NCI-H82 treated with DMSO at 0.1 percent for 48 hours (cell line): ENCODE measurements at regions not wholly inside any gene's neighbourhood (a gene's known extent, or its start where the extent isn't known, plus 50 kb on each side); places are given as distances from the start of the nearest gene placed in this dataset.

ENCODE experiments used
- DNase-seq: peaks from one replicate; lab custom pipeline; 2025; ENCODE audit not compliant: unreplicated experiment; lab: John Stamatoyannopoulos, UW

DNA sequence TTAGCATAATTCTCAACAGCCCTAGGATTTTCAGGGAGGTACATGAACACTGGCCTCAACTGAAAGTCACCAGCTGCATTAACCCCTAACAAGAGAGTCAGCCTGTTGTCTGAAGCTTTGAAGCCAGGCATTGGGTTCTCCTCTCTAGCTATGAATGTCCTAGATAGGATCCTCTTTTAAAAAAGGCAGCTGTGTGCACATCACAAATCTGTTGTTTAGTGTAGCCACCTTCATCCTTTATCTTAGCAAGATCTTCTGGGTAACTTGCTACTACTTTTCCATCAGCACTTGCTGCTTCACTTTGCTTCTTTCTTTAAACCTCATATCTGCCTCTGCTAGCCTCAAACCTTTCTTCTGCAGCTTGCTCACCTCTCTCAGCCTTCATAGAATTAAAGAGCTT is 1692.1 kb downstream of the EFNB2 start:
- no peak for DNase-seq

DNA sequence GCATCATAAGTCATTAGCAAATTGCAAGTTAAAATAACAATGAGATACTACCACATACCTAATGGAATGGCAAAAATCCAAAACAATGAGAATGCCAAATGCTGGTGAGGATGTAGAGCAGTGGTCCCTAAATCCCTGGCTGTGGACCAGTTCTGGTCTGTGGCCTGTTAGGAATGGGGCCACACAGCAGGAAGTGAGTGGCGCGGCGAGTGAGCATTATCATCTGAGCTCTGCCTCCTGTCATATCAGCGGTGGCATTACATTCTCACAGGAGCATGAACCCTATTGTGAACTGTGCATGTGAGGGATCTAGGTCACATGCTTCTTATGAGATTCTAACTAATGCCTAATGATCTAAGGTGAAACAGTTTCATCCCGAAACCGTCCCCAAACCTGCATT is 1694.4 kb downstream of the EFNB2 start:
- no peak for DNase-seq

- no peak for DNase-seq
These were observed 1697.7 kb downstream of the EFNB2 start for GRCh38 chr13:104837756-104838155.

- no peak for DNase-seq
These were observed 1702.2 kb downstream of the EFNB2 start for GRCh38 chr13:104833221-104833620.

DNA sequence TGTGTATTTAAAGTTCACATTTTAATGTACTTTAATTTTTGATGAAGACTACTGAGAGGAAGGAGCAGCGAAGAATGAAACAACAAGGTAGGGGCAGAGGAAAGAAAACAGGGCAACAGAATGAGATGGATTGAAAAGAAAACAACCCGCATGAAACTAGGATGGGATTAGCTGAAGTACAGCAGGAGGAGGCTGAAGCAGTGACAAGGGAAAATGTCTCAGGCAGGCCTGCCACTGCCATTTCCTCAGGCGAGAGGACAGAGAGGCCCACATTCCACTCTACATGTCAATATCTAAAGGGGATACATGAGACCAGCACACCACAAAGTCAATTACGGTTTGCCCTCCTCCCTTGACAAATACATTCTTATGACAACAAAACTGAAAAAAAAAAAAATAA is 1703.2 kb downstream of the EFNB2 start:
- DNase-seq: no peak

DNA sequence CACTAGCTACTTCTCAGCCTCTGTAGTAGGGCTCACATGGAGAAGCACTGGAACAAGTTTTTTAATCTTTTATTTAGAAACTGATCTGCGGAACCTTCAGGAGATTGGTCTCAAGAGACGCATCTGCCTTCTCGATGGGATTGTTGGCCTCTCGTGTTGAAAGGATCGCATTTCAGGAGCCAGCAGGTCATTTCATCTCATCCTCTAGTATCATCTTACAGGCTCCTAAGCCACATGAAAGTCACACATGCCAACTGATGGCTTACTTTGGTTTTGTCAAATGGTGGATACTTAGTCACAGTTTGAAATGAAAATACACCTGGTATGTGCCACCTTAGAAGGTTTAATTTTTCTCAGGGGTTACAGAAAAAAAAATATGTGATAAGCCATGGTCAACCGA is 1703.6 kb downstream of the EFNB2 start:
- no peak for DNase-seq

- no peak for DNase-seq
These were observed 1711.8 kb downstream of the EFNB2 start for GRCh38 chr13:104823709-104824108.

- no peak for DNase-seq
These were observed 1712.4 kb downstream of the EFNB2 start for GRCh38 chr13:104823071-104823470.

- no peak for DNase-seq
These were observed 1718.2 kb downstream of the EFNB2 start for GRCh38 chr13:104817271-104817670.

DNA sequence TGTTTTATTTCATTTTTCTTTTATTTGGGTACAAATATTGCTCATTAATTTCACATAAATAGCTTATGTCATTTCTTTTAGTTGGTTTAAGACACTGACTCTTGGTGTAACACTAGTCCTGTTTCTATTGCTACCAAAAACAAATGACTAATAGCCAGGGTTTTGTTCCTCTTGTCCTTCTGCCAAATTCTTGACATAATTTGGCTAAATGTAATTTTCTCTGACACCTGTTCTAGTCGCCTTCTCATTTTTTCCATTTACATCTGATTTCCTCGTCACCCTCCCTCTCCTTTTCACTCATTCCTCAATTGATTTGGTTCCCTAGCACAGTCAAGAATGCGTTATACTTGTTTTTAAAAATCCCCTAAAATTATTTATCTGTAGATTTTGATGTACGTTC is 1718.7 kb downstream of the EFNB2 start:
- no peak for DNase-seq

DNA sequence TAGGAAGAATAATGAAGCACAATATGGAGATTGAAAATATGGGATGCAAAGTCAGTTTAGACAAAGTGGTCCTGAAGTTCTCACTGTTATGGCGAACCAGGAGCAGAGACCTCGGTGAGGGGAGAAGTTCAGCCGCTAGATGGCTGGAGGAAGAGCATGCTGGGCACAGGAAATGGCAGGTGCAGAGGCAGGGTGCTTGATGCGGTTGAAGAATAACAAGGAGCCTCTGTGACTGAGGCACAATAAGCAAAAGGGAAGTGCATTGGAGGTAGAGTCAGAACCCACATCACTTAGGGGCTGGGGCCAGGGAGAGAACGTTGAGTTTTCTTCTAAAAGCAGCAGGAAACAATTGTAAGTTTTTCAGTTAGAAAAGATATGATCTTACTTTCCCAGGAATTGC is 1725.2 kb downstream of the EFNB2 start:
- DNase-seq: no peak

DNA sequence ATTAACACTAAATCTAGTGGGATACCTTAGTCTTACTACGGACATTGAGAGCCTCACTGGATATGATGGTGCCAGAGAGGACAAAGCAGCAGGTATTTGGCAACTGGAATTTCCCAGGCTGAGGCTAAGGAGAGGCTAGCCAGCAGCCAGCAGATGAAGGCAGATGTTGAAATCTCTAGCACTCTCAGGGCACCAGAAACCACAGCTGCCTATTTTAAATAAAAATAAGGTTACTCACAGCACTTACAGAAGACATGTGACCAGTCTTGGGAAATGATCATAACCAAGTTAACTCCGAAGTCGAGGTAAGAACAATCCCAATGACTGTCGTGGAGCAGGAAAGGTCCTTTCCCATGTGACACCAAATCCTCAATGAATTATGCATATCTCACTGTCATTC is 1726.0 kb downstream of the EFNB2 start:
- no peak for DNase-seq

DNA sequence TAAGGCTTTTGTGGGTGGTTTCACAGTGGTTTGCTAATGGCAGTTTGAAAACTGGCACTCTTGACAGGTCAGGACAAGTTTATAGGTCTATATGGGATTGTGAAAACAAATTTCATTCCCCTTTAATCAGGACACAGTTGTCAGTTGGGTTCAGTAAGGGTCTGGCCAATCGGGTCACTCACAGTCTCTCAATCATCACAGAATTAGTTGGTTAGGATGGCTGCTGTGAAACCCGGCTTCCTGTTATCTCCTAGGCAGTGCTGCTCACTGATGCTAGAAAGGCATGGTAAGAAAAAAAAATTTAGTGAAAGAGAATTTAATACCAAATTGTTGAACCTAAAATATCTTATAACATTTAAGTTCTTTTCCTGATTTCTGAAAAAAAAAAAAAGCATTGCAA is 1730.1 kb downstream of the EFNB2 start:
- DNase-seq: no peak

GRCh38 chr13:104799152-104799551 is 1732.9 kb upstream of the SLC10A2 start:
- DNase-seq: no peak

GRCh38 chr13:104798486-104798885 is 1732.3 kb upstream of the SLC10A2 start:
- no peak for DNase-seq

DNA sequence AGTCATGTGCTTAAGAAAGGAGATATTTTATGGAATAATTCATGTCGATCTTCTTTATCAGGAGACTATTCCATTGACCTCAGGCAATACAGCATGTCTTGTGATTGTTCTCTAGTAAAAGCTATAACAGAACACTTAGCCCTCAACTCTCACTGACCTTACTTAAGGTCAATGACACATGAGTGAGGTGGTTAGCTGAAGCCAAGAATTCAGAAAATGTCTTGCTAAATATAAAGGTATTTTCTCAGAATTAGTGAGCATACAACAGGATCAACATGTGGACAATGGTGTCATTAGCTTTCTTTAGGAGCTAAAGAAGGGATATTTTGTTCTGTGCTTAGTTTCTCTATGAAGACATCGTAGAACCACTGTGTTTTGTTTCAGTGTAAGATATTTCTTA is 1730.4 kb upstream of the SLC10A2 start:
- no peak for DNase-seq

GRCh38 chr13:104785952-104786351 is 1719.7 kb upstream of the SLC10A2 start:
- DNase-seq: peak; percentile 20

GRCh38 chr13:104784891-104785290 is 1718.7 kb upstream of the SLC10A2 start:
- peak; percentile 36 for DNase-seq

DNA sequence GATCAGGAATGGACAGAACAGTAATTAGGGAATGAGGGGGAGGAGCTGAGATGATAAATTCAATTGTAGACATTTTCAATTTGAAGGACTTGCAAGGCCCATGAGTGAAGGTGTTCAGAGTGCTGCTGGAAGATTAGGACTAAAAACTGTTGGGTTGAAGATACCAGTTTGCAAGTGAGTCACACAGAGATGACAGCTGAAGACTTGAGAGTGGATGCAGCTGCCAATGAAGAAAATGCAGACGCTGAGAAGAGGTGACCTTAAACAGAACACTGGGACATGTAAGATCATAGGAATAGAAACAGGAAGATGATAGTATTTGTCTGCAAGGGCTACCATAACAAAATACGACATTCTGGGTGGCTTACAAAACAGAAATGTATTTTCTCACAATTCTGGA is 1716.5 kb upstream of the SLC10A2 start:
- no peak for DNase-seq

- DNase-seq: no peak
These were observed 1713.2 kb upstream of the SLC10A2 start for GRCh38 chr13:104779311-104779993.

DNA sequence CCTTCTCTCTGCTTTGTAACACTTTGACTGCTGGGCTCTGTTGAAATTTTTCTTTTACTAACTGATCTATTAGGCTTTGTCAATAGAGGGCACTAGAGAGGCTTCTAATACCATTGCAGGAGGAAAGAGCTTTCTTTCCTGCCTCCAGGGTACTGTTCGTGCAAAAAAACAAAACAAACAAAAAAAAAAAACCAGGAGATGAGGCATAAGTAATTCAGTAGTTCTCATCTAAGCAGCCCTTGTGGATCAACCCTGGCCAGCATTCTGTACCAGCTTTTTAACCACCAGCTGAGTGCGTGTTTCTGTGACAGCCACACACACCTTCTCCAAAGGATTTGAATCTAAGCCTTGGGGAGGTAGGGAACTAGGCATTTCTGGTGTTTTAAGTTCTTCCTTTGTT is 1707.6 kb upstream of the SLC10A2 start:
- DNase-seq: peak; percentile 58

DNA sequence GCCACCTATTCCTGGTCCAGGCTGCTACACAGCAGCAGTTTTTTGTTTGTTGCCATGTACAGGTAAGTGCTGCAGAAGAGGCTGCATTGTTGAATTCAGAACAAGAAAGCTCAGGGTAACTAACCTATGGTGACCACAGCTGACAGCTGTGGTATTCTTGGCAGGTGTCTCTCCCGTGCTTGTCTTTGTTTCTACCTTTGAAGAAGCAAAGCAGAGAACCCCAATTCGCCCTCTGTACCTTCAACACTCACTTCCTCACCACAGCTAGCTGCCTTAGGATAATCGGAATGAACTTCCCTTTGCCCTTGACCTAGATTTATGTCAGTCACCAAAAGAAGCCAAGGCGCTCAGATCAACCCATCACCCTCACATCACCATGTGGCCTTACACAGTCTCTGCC is 1703.3 kb upstream of the SLC10A2 start:
- DNase-seq: no peak

GRCh38 chr13:104766319-104766718 is 1700.1 kb upstream of the SLC10A2 start:
- no peak for DNase-seq
